Neural cell (in vitro differentiated cells): ENCODE measurements at regions not wholly inside any gene's neighbourhood (a gene's known extent, or its start where the extent isn't known, plus 50 kb on each side); places are given as distances from the start of the nearest gene placed in this dataset.

ENCODE experiments used
- EP300 ChIP-seq: fragments of 450-650 bp; conservative IDR thresholded peaks from 2 replicates; pipeline ENCODE4 v1.6.1; 2014; ENCODE audit warnings: antibody characterized with exemption, mild to moderate bottlenecking, moderate library complexity; ENCODE audit not compliant: poor library complexity, severe bottlenecking
- EZH2 ChIP-seq: fragments of 200-600, 300-800 bp; shearing (Covaris generic), sonication (generic); IDR thresholded peaks from 2 replicates; pipeline ENCODE4 v1.6.1; 2014; ENCODE audit warnings: antibody characterized with exemption, low read length, borderline replicate concordance, mild to moderate bottlenecking; ENCODE audit not compliant: insufficient read depth, poor library complexity, severe bottlenecking
- RAD21 ChIP-seq: fragments of 450-650 bp; conservative IDR thresholded peaks from 2 replicates; pipeline ENCODE4 v1.6.1; 2014; ENCODE audit warnings: antibody characterized with exemption, mild to moderate bottlenecking, moderate library complexity
- SMC3 ChIP-seq: fragments of 450-650 bp; conservative IDR thresholded peaks from 2 replicates; pipeline ENCODE4 v1.6.1; 2014; ENCODE audit warnings: antibody characterized with exemption, mild to moderate bottlenecking, moderate library complexity; ENCODE audit not compliant: poor library complexity
- TAF1 ChIP-seq: IDR thresholded peaks from 2 replicates; pipeline ENCODE4 v1.6.1; 2012; ENCODE audit warnings: low read depth
- TF ChIP-seq, protein P1 (sequence below): fragments of 450-650 bp; IDR thresholded peaks from 2 replicates; pipeline ENCODE4 v1.5.1; 2014; ENCODE audit warnings: antibody characterized with exemption, mild to moderate bottlenecking, moderate library complexity; ENCODE audit not compliant: poor library complexity, severe bottlenecking
- TF ChIP-seq, protein P2 (sequence below): IDR thresholded peaks from 2 replicates; pipeline ENCODE4 v1.6.1; 2012; ENCODE audit warnings: borderline replicate concordance

DNA sequence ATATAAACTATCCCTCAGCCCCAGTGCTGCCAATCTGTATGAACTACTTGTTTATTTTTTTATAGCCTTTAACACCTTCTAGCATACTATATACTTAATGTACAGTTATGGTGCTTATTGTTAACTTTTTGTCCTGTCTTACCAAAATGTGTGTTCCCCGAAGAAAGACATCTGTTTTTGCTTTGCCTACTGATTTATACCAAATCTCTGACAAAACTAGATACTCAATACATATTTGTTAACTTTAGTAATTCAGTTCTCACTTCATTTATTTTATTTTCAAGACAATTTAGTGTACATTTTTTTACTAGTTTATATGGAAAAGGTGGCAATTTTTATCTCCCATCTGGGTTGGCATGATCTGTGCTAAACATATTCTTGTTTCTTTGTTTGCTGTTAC is 824.3 kb upstream of the ATXN8OS start:
- TF ChIP-seq, protein P1, sequence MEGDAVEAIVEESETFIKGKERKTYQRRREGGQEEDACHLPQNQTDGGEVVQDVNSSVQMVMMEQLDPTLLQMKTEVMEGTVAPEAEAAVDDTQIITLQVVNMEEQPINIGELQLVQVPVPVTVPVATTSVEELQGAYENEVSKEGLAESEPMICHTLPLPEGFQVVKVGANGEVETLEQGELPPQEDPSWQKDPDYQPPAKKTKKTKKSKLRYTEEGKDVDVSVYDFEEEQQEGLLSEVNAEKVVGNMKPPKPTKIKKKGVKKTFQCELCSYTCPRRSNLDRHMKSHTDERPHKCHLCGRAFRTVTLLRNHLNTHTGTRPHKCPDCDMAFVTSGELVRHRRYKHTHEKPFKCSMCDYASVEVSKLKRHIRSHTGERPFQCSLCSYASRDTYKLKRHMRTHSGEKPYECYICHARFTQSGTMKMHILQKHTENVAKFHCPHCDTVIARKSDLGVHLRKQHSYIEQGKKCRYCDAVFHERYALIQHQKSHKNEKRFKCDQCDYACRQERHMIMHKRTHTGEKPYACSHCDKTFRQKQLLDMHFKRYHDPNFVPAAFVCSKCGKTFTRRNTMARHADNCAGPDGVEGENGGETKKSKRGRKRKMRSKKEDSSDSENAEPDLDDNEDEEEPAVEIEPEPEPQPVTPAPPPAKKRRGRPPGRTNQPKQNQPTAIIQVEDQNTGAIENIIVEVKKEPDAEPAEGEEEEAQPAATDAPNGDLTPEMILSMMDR, result no peak
- TF ChIP-seq EP300 (no peak), TAF1 (no peak), SMC3 (no peak), EZH2 (no peak), RAD21 (no peak)
- TF ChIP-seq, protein P2, sequence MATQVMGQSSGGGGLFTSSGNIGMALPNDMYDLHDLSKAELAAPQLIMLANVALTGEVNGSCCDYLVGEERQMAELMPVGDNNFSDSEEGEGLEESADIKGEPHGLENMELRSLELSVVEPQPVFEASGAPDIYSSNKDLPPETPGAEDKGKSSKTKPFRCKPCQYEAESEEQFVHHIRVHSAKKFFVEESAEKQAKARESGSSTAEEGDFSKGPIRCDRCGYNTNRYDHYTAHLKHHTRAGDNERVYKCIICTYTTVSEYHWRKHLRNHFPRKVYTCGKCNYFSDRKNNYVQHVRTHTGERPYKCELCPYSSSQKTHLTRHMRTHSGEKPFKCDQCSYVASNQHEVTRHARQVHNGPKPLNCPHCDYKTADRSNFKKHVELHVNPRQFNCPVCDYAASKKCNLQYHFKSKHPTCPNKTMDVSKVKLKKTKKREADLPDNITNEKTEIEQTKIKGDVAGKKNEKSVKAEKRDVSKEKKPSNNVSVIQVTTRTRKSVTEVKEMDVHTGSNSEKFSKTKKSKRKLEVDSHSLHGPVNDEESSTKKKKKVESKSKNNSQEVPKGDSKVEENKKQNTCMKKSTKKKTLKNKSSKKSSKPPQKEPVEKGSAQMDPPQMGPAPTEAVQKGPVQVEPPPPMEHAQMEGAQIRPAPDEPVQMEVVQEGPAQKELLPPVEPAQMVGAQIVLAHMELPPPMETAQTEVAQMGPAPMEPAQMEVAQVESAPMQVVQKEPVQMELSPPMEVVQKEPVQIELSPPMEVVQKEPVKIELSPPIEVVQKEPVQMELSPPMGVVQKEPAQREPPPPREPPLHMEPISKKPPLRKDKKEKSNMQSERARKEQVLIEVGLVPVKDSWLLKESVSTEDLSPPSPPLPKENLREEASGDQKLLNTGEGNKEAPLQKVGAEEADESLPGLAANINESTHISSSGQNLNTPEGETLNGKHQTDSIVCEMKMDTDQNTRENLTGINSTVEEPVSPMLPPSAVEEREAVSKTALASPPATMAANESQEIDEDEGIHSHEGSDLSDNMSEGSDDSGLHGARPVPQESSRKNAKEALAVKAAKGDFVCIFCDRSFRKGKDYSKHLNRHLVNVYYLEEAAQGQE, result no peak
